PC-3 (cell line): ENCODE measurements at regions not wholly inside any gene's neighbourhood (a gene's known extent, or its start where the extent isn't known, plus 50 kb on each side); places are given as distances from the start of the nearest gene placed in this dataset.

ENCODE experiments used
- ATAC-seq: fragments of 200-7000 bp; cut with Tn5 transposase; 2 replicates; pipeline ENCODE4 v1.9.1; 2020; ENCODE audit warnings: mild to moderate bottlenecking, moderate library complexity
- BruUV-seq: library from RNA; stranded (reverse); fragments of 400-500 nt; replicated peaks from 2 replicates; lab custom pipeline; 2021; lab: Mats Ljungman, UMichigan
- CTCF ChIA-PET: fragments of 300-600 bp; sonication (Branson Sonifier 250); formaldehyde crosslinking; loops from one replicate; lab custom pipeline; 2022; ENCODE audit warnings: antibody characterized with exemption; lab: Charles Lee
- POLR2A ChIA-PET: fragments of 300-600 bp; sonication (Branson Sonifier 250); formaldehyde crosslinking; loops from one replicate; lab custom pipeline; 2022; ENCODE audit warnings: antibody characterized with exemption; ENCODE audit not compliant: unreplicated experiment; lab: Charles Lee
- DNase-seq: peaks from one replicate; pipeline ENCODE4 v3.0.0-alpha.2; 2015
- H2AFZ ChIP-seq: fragments of 300-600 bp; sonication (generic); 2 replicates; pipeline ENCODE4 v1.6.0; 2016; ENCODE audit warnings: antibody characterized with exemption, low read length
- H3F3A ChIP-seq: fragments of 300-600 bp; sonication (generic); one replicate; pipeline ENCODE4 v1.6.0; 2017; ENCODE audit warnings: antibody characterized with exemption, low read length, control low read depth, mild to moderate bottlenecking; ENCODE audit not compliant: unreplicated experiment
- H3K27ac ChIP-seq: fragments of 300-600 bp; sonication (generic); 2 replicates; pipeline ENCODE4 v1.5.1; 2016; ENCODE audit warnings: mild to moderate bottlenecking, low read length
- H3K27me3 ChIP-seq: fragments of 300-600 bp; sonication (generic); 2 replicates; pipeline ENCODE4 v1.6.1; 2016; ENCODE audit warnings: low read length, mixed read lengths
- H3K36me3 ChIP-seq: fragments of 300-600 bp; sonication (generic); 2 replicates; pipeline ENCODE4 v1.6.1; 2016; ENCODE audit warnings: low read depth, mixed run types, low read length, mixed read lengths
- H3K4me1 ChIP-seq: fragments of 300-600 bp; sonication (generic); 2 replicates; pipeline ENCODE4 v1.5.1; 2016; ENCODE audit warnings: low read length; ENCODE audit not compliant: insufficient read depth
- H3K4me2 ChIP-seq: fragments of 300-600 bp; sonication (generic); 2 replicates; pipeline ENCODE4 v1.6.0; 2016; ENCODE audit warnings: low read length
- H3K4me3 ChIP-seq: fragments of 300-600 bp; sonication (generic); 2 replicates; pipeline ENCODE4 v1.5.1; 2016; ENCODE audit warnings: mild to moderate bottlenecking, low read length, mixed read lengths
- H3K79me2 ChIP-seq: fragments of 300-600 bp; sonication (generic); 2 replicates; pipeline ENCODE4 v1.6.1; 2017; ENCODE audit warnings: low read length, mixed read lengths
- H3K9ac ChIP-seq: fragments of 300-600 bp; sonication (generic); 2 replicates; pipeline ENCODE4 v1.6.0; 2016; ENCODE audit warnings: mild to moderate bottlenecking, low read length
- H3K9me2 ChIP-seq: fragments of 300-600 bp; sonication (generic); replicated peaks from 2 replicates; pipeline ENCODE4 v1.6.1; 2016; ENCODE audit warnings: mixed run types, low read length, mixed read lengths
- H3K9me3 ChIP-seq: fragments of 300-600 bp; sonication (generic); 2 replicates; pipeline ENCODE4 v1.6.1; 2016; ENCODE audit warnings: low read length, mixed read lengths
- H4K20me1 ChIP-seq: fragments of 300-600 bp; sonication (generic); 2 replicates; pipeline ENCODE4 v1.6.1; 2016; ENCODE audit warnings: low read length, mixed read lengths
- EZH2 ChIP-seq: fragments of 300-600 bp; sonication (generic); IDR thresholded peaks from one replicate; pipeline ENCODE4 v1.6.1; 2017; ENCODE audit warnings: antibody characterized with exemption, mild to moderate bottlenecking, low read length; ENCODE audit not compliant: unreplicated experiment
- EZH2phosphoT487 ChIP-seq: fragments of 300-600 bp; sonication (generic); IDR thresholded peaks from 2 replicates; pipeline ENCODE4 v1.6.1; 2018; ENCODE audit warnings: mild to moderate bottlenecking, antibody characterized with exemption, low read length, borderline replicate concordance
- intact Hi-C: fragments of 100-400 bp; cut with micrococcal nuclease; formaldehyde crosslinking; loops from 2 replicates; pipeline ENCODE4 v1.9.0; 2023
- TF ChIP-seq, protein P1 (sequence below): fragments of 300-600 bp; sonication (generic); conservative IDR thresholded peaks from 2 replicates; pipeline ENCODE4 v1.5.1; 2017; ENCODE audit warnings: antibody characterized with exemption, low read depth, mild to moderate bottlenecking, low read length

DNA sequence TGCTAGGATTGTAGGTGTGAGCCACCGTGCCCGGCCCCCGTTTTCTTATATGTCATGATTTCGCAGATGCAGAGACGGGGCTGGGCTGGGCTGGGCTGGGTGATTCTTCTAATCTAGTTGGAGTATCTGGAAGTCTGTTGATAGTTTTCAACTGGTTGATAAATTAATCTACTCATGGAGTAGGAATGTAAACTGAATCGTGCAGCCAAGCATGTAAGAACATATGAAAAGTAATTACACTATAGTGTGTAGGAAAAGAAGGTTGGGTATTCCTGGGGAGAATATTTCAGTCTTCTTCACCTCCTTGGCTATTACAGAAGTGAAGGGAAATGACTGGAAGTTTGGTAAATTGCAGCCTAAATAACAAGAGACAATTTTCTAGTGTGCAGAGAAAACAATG, 82.6 kb upstream of the MAGI1 start:
- no peaks in the 10 kb centered on the region for H4K20me1 ChIP-seq
- H3K4me3 ChIP-seq: no peak overlapping the region
- no peaks in the 10 kb centered on the region for H3K27me3 ChIP-seq
- H3K27ac ChIP-seq: no peak overlapping the region
- H3K79me2 ChIP-seq: no peaks in the 10 kb centered on the region
- H2AFZ ChIP-seq: no peak overlapping the region
- H3K36me3 ChIP-seq: no peaks in the 10 kb centered on the region
- no peak overlapping the region for H3K4me2 ChIP-seq
- no peak for TF ChIP-seq EZH2
- TF ChIP-seq, protein P1, sequence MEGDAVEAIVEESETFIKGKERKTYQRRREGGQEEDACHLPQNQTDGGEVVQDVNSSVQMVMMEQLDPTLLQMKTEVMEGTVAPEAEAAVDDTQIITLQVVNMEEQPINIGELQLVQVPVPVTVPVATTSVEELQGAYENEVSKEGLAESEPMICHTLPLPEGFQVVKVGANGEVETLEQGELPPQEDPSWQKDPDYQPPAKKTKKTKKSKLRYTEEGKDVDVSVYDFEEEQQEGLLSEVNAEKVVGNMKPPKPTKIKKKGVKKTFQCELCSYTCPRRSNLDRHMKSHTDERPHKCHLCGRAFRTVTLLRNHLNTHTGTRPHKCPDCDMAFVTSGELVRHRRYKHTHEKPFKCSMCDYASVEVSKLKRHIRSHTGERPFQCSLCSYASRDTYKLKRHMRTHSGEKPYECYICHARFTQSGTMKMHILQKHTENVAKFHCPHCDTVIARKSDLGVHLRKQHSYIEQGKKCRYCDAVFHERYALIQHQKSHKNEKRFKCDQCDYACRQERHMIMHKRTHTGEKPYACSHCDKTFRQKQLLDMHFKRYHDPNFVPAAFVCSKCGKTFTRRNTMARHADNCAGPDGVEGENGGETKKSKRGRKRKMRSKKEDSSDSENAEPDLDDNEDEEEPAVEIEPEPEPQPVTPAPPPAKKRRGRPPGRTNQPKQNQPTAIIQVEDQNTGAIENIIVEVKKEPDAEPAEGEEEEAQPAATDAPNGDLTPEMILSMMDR: no peak
- TF ChIP-seq EZH2phosphoT487: no peak
- ATAC-seq (no peak), DNase-seq (peak; percentile 6)
- CTCF ChIA-PET: no interaction called here
- no peaks in the 10 kb centered on the region for H3K9me2 ChIP-seq
- no TSS peak for BruUV-seq
- H3K9me3 ChIP-seq: no peaks in the 10 kb centered on the region
- POLR2A ChIA-PET: no interaction called here
- intact Hi-C loops: no loop called here
- H3K4me1 ChIP-seq: peaks cover 3% of the 10 kb centered on the region
- no peaks in the 10 kb centered on the region for H3F3A ChIP-seq
- no peak overlapping the region for H3K9ac ChIP-seq

DNA sequence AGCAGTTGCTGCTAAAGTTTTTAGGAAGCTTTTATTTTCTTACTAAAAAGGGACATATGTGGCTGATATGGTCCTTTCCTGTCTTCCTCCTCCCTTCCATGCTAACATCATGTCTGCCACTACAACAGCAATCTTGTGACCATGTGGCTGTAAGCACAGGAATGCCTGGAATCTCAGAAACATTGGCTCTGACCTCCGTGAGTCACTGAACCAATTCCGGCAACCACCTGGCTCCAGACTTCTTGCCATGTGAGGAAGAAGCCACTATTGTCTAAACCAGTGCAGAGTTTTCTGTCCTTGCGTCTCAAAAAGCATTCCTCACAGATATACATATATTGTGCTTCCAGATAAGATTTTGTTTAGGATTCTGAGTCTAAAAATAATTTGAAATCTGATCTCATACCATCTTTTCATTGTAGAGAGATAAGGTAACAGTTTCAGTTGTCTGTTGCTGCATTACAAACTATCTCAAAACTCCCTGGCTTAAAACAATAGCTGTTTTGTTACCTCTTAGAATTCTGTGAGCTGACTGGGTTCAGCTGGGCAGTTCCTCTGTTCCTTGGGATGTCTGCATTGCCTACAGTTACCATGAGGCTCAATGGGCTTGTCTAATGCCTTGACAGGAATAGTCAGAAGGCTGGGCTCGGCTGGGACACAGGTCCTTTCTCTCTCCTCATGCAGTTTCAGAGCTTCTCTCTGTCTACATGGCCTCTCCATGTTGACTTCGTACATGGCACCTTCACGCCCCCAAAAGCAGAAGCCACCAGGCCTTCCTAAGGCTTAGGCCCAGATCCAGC, 77.3 kb upstream of the MAGI1 start:
- Histone ChIP-seq H3K9ac (no peak overlapping the region), H3K27me3 (no peaks in the 10 kb centered on the region), H3K36me3 (no peaks in the 10 kb centered on the region), H2AFZ (peak overlapping the region; percentile 64; the same call in 1 of the 2 replicates), H3K9me3 (no peaks in the 10 kb centered on the region), H3K79me2 (no peaks in the 10 kb centered on the region), H3F3A (no peaks in the 10 kb centered on the region), H4K20me1 (no peaks in the 10 kb centered on the region), H3K9me2 (no peaks in the 10 kb centered on the region), H3K4me1 (peaks cover 14% of the 10 kb centered on the region), H3K27ac (peak overlapping the region; percentile 63), H3K4me2 (0 out of 2 replicates have a peak overlapping the region, but pooled peaks have one; percentile 31), H3K4me3 (no peak overlapping the region)
- DNase-seq: peak; percentile 83
- intact Hi-C loops: loop anchor here (5.0 kb wide), 1 partner anchor 164 kb away; no protein-coding TSS in a partner anchor
- ChIA-PET CTCF (no interaction called here), POLR2A (interaction anchor here (0.7 kb wide), 1 partner anchor 143 kb away, joined by 4 read pairs; no protein-coding TSS in a partner anchor)
- BruUV-seq: no TSS peak
- TF ChIP-seq EZH2 (no peak), EZH2phosphoT487 (no peak)
- TF ChIP-seq, protein P1: no peak
- ATAC-seq: peak; percentile 97

DNA sequence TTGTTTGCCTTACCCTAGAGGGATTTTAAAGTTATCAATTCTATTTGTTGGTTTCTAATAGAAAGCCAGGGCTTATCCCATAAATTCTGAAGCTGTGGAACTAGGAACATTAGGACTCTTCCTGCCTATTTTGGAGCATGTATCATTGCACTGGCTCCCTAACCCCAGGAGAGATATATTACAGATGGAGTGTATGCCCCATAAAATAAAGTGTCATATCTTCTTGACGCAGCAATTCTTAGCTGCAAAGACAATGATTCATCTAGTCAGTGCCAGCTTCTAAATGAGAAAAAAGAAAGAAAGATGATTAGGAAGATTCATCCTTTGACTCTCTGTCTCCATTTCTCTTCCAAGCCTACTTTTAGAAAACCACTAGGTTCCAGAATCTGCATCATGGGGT, 74.8 kb upstream of the MAGI1 start:
- Histone ChIP-seq H3K36me3 (no peaks in the 10 kb centered on the region), H2AFZ (no peak overlapping the region), H3F3A (no peaks in the 10 kb centered on the region), H3K27me3 (no peaks in the 10 kb centered on the region), H3K9me3 (no peaks in the 10 kb centered on the region), H3K79me2 (no peaks in the 10 kb centered on the region), H3K9ac (no peak overlapping the region), H3K27ac (no peak overlapping the region), H3K4me3 (no peak overlapping the region), H3K4me2 (no peak overlapping the region), H4K20me1 (no peaks in the 10 kb centered on the region), H3K4me1 (peaks cover 14% of the 10 kb centered on the region), H3K9me2 (no peaks in the 10 kb centered on the region)
- no peak for TF ChIP-seq EZH2phosphoT487
- no peak for TF ChIP-seq EZH2
- TF ChIP-seq, protein P1: no peak
- ChIA-PET CTCF (no interaction called here), POLR2A (no interaction called here)
- ATAC-seq: no peak
- intact Hi-C loops: no loop called here
- BruUV-seq: no TSS peak
- DNase-seq: no peak
